SK-N-SH treated with all-trans-retinoic acid at 6 μM for 48 hours (cell line): ENCODE measurements at regions not wholly inside any gene's neighbourhood (a gene's known extent, or its start where the extent isn't known, plus 50 kb on each side); places are given as distances from the start of the nearest gene placed in this dataset.

Experiments used
- ATAC-seq: fragments of 200-7000 bp; cut with Tn5 transposase; 3 replicates; pipeline ENCODE4 v1.9.1; 2020; ENCODE audit warnings: mild to moderate bottlenecking, moderate library complexity
- ARNTL ChIP-seq: fragments of 450-650 bp; formaldehyde crosslinking; IDR thresholded peaks from 2 replicates; pipeline ENCODE4 v1.5.0; 2020; ENCODE audit warnings: low read depth, mild to moderate bottlenecking, moderate library complexity, borderline replicate concordance
- BACH2 ChIP-seq: fragments of 250-450 bp; sonication (Bioruptor Pico); IDR thresholded peaks from 2 replicates; pipeline ENCODE4 v1.9.0; 2021; ENCODE audit warnings: mild to moderate bottlenecking, borderline replicate concordance
- CREB5 ChIP-seq: fragments of 250-450 bp; sonication (Bioruptor Pico); IDR thresholded peaks from 2 replicates; pipeline ENCODE4 v1.5.1; 2020; ENCODE audit warnings: low read depth, mild to moderate bottlenecking, moderate library complexity
- CSDC2 ChIP-seq: fragments of 250-450 bp; sonication (Bioruptor Pico); IDR thresholded peaks from 2 replicates; pipeline ENCODE4 v1.5.0; 2020; ENCODE audit warnings: mild to moderate bottlenecking, moderate library complexity
- ESRRG ChIP-seq: fragments of 250-450 bp; sonication (Bioruptor Pico); IDR thresholded peaks from 2 replicates; pipeline ENCODE4 v1.6.1; 2021; ENCODE audit warnings: mild to moderate bottlenecking
- GLIS3 ChIP-seq: fragments of 250-450 bp; sonication (Bioruptor Pico); IDR thresholded peaks from 2 replicates; pipeline ENCODE4 v1.5.0; 2020; ENCODE audit warnings: mild to moderate bottlenecking, moderate library complexity
- ISL1 ChIP-seq: fragments of 250-450 bp; sonication (Bioruptor Pico); IDR thresholded peaks from 2 replicates; pipeline ENCODE4 v2.1.2; 2022; ENCODE audit warnings: mild to moderate bottlenecking, moderate library complexity
- OSR1 ChIP-seq: fragments of 250-450 bp; sonication (Bioruptor Pico); IDR thresholded peaks from 2 replicates; pipeline ENCODE4 v1.8.0; 2022; ENCODE audit warnings: moderate library complexity, mild to moderate bottlenecking, inconsistent platforms
- RARB ChIP-seq: fragments of 250-450 bp; sonication (Bioruptor Pico); IDR thresholded peaks from 2 replicates; pipeline ENCODE4 v1.8.0; 2021; ENCODE audit warnings: mild to moderate bottlenecking, moderate library complexity
- SNAI2 ChIP-seq: fragments of 250-450 bp; sonication (Bioruptor Pico); IDR thresholded peaks from 2 replicates; pipeline ENCODE4 v1.5.0; 2020; ENCODE audit warnings: mild to moderate bottlenecking, moderate library complexity
- TCF4 ChIP-seq: fragments of 250-450 bp; sonication (Bioruptor Pico); IDR thresholded peaks from 2 replicates; pipeline ENCODE4 v1.8.0; 2021; ENCODE audit warnings: mild to moderate bottlenecking, moderate library complexity, borderline replicate concordance
- TOX ChIP-seq: fragments of 250-450 bp; sonication (Bioruptor Pico); IDR thresholded peaks from 2 replicates; pipeline ENCODE4 v1.8.0; 2021; ENCODE audit warnings: mild to moderate bottlenecking, moderate library complexity, borderline replicate concordance
- ZC3H10 ChIP-seq: fragments of 250-450 bp; sonication (Bioruptor Pico); IDR thresholded peaks from 2 replicates; pipeline ENCODE4 v1.5.1; 2021; ENCODE audit warnings: mild to moderate bottlenecking, moderate library complexity
- ZFP3 ChIP-seq: fragments of 250-450 bp; sonication (Bioruptor Pico); IDR thresholded peaks from 2 replicates; pipeline ENCODE4 v1.5.0; 2020; ENCODE audit warnings: mild to moderate bottlenecking, moderate library complexity
- ZFP30 ChIP-seq: fragments of 450-650 bp; formaldehyde crosslinking; IDR thresholded peaks from 2 replicates; pipeline ENCODE4 v1.5.0; 2022; ENCODE audit warnings: mild to moderate bottlenecking, moderate library complexity
- ZNF565 ChIP-seq: fragments of 450-650 bp; formaldehyde crosslinking; conservative IDR thresholded peaks from 2 replicates; pipeline ENCODE4 v1.5.0; 2020; ENCODE audit warnings: low read depth, mild to moderate bottlenecking, moderate library complexity
- ZNF70 ChIP-seq: fragments of 450-650 bp; formaldehyde crosslinking; IDR thresholded peaks from 2 replicates; pipeline ENCODE4 v1.5.0; 2020; ENCODE audit warnings: mild to moderate bottlenecking, moderate library complexity
- ZNF8 ChIP-seq: fragments of 450-650 bp; formaldehyde crosslinking; IDR thresholded peaks from 2 replicates; pipeline ENCODE4 v1.5.0; 2020; ENCODE audit warnings: mild to moderate bottlenecking, moderate library complexity
- TF ChIP-seq, protein P1 (sequence below): fragments of 250-450 bp; sonication (Bioruptor Pico); IDR thresholded peaks from 2 replicates; pipeline ENCODE4 v1.8.0; 2021; ENCODE audit warnings: low read depth, mild to moderate bottlenecking, moderate library complexity, borderline replicate concordance
- TF ChIP-seq, protein P2 (sequence below): fragments of 250-450 bp; sonication (Bioruptor Pico); IDR thresholded peaks from 2 replicates; pipeline ENCODE4 v1.5.0; 2020; ENCODE audit warnings: mild to moderate bottlenecking, moderate library complexity
- TF ChIP-seq, protein P3 (sequence below): fragments of 250-450 bp; sonication (Bioruptor Pico); IDR thresholded peaks from 2 replicates; pipeline ENCODE4 v1.5.1; 2021; ENCODE audit warnings: mild to moderate bottlenecking, moderate library complexity

GRCh38 chr16:86997058-86997457 is 320.1 kb downstream of the C16orf95 start (continued):
- TF ChIP-seq, protein P1, sequence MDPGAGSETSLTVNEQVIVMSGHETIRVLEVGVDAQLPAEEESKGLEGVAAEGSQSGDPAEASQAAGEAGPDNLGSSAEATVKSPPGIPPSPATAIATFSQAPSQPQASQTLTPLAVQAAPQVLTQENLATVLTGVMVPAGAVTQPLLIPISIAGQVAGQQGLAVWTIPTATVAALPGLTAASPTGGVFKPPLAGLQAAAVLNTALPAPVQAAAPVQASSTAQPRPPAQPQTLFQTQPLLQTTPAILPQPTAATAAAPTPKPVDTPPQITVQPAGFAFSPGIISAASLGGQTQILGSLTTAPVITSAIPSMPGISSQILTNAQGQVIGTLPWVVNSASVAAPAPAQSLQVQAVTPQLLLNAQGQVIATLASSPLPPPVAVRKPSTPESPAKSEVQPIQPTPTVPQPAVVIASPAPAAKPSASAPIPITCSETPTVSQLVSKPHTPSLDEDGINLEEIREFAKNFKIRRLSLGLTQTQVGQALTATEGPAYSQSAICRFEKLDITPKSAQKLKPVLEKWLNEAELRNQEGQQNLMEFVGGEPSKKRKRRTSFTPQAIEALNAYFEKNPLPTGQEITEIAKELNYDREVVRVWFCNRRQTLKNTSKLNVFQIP (CRISPR knock-in tag), result no peak
- TF ChIP-seq TOX, result no peak

DNA sequence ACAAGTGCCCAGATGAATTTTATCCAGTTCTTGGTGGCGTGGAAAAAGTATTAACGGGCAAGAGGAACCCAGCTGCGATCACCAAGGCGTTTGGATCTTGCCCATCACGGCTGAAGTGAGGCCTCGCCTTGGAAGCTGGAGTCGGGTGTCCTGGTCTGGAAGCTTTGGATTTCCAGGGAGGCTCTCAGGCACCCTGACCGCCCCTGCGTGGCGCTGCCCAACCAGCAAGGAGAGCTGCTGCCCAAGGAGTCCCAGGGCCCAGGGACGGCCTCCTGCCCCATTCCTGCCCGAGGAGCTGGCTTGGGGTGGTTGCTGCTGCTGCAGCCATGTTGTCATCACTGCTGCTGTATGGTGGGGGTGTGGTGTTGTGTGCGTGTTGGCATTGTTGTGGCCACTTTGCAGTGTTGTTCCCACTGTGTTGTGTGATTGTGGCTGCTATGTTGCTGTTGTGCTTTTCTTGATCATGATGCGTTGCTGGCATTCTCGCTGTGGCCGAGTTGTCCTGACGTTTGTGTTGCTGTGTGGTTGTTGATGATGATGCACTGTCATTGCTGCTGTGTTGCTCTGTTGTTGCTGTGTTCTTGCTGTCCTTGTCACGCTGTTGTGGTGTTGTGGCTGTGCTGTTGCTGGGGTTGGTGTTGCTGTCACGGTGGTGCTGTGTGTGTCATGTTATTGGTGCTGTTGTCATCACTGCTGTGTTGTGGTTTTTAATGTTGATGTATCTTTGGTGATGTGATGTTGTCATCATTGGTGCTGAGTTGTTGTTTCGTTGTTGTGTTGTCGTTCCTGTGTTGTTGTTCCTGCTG is 318.8 kb downstream of the C16orf95 start:
- ATAC-seq, result no peak
- TF ChIP-seq ZC3H10 (no peak), ISL1 (CRISPR knock-in tag) (no peak), CSDC2 (CRISPR knock-in tag) (no peak), BACH2 (CRISPR knock-in tag) (no peak), TCF4 (CRISPR knock-in tag) (no peak), ZNF70 (CRISPR knock-in tag) (no peak), TOX (no peak), CREB5 (CRISPR knock-in tag) (no peak), ZNF565 (CRISPR knock-in tag) (no peak), ZNF8 (CRISPR knock-in tag) (no peak), ZFP30 (CRISPR knock-in tag) (no peak), SNAI2 (no peak), RARB (CRISPR knock-in tag) (no peak)
- TF ChIP-seq, all 23 proteins: peak for 0

DNA sequence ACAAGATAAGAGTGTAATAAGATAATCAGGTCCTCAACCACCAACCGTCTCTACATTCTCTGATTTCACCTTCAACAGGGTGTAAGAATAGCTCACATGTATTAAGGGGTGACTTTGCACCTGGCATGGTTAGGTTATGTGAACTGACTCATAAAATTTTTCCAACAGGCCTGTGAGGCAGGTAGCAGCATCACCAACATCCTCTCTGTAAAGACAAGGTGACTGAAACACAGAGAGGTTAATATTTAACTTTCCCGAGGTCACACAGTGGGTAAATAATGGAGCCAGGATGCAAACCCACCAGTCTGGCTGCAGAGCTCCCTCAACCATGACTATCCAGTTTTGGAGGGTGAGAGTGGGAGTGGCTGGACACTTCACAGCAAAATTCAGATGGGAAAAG is 317.2 kb downstream of the C16orf95 start:
- no peak for ATAC-seq
- TF ChIP-seq ZFP30 (CRISPR knock-in tag) (no peak), ISL1 (CRISPR knock-in tag) (no peak)
- TF ChIP-seq, protein P2, sequence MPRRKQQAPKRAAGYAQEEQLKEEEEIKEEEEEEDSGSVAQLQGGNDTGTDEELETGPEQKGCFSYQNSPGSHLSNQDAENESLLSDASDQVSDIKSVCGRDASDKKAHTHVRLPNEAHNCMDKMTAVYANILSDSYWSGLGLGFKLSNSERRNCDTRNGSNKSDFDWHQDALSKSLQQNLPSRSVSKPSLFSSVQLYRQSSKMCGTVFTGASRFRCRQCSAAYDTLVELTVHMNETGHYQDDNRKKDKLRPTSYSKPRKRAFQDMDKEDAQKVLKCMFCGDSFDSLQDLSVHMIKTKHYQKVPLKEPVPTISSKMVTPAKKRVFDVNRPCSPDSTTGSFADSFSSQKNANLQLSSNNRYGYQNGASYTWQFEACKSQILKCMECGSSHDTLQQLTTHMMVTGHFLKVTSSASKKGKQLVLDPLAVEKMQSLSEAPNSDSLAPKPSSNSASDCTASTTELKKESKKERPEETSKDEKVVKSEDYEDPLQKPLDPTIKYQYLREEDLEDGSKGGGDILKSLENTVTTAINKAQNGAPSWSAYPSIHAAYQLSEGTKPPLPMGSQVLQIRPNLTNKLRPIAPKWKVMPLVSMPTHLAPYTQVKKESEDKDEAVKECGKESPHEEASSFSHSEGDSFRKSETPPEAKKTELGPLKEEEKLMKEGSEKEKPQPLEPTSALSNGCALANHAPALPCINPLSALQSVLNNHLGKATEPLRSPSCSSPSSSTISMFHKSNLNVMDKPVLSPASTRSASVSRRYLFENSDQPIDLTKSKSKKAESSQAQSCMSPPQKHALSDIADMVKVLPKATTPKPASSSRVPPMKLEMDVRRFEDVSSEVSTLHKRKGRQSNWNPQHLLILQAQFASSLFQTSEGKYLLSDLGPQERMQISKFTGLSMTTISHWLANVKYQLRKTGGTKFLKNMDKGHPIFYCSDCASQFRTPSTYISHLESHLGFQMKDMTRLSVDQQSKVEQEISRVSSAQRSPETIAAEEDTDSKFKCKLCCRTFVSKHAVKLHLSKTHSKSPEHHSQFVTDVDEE (CRISPR knock-in tag), result no peak

GRCh38 chr16:87002717-87003413 is 314.3 kb downstream of the C16orf95 start:
- TF ChIP-seq, protein P3, sequence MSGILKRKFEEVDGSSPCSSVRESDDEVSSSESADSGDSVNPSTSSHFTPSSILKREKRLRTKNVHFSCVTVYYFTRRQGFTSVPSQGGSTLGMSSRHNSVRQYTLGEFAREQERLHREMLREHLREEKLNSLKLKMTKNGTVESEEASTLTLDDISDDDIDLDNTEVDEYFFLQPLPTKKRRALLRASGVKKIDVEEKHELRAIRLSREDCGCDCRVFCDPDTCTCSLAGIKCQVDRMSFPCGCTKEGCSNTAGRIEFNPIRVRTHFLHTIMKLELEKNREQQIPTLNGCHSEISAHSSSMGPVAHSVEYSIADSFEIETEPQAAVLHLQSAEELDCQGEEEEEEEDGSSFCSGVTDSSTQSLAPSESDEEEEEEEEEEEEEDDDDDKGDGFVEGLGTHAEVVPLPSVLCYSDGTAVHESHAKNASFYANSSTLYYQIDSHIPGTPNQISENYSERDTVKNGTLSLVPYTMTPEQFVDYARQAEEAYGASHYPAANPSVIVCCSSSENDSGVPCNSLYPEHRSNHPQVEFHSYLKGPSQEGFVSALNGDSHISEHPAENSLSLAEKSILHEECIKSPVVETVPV (CRISPR knock-in tag), result no peak
- TF ChIP-seq CREB5 (CRISPR knock-in tag) (no peak), ZC3H10 (no peak)
- ATAC-seq, result no peak

DNA sequence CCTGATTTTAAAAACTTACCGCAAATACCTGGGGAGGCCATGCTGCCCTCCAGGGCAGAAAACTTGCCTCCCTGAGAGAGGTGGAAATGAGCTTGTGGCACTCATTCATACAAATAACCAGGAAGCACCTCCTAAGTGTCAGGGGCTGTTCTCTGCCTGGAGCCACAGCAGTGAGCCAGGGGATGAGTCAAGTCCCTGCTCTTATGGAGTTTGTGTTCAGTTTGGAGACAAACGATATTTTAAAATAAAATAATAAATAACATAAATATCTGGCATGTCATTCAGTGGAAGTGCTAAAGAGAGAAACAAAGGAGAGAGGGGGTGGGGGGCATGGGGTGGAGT is 313.8 kb downstream of the C16orf95 start:
- ATAC-seq, result no peak
- TF ChIP-seq SNAI2 (no peak), TOX (no peak), OSR1 (CRISPR knock-in tag) (no peak), ZFP30 (CRISPR knock-in tag) (no peak), ISL1 (CRISPR knock-in tag) (no peak), ESRRG (CRISPR knock-in tag) (no peak), TCF4 (CRISPR knock-in tag) (no peak), ARNTL (CRISPR knock-in tag) (no peak), ZFP3 (CRISPR knock-in tag) (no peak), ZNF70 (CRISPR knock-in tag) (no peak), CSDC2 (CRISPR knock-in tag) (no peak), GLIS3 (no peak)
- TF ChIP-seq, protein P1 (CRISPR knock-in tag), result no peak
- TF ChIP-seq, protein P3 (CRISPR knock-in tag), result no peak
